GM12878 (cell line): ENCODE measurements at regions not wholly inside any gene's neighbourhood (a gene's known extent, or its start where the extent isn't known, plus 50 kb on each side); places are given as distances from the start of the nearest gene placed in this dataset.

Experiments
- ATAC-seq: fragments of 200-7000 bp; cut with Tn5 transposase; 3 replicates; pipeline ENCODE4 v1.9.1; 2020; ENCODE audit warnings: mild to moderate bottlenecking, moderate library complexity
- BruUV-seq: library from RNA; stranded (reverse); fragments of 400-500 nt; replicated peaks from 2 replicates; lab custom pipeline; 2021; lab: Mats Ljungman, UMichigan
- CTCF ChIA-PET: fragments of 300-600 bp; sonication (Branson Sonifier 250); formaldehyde crosslinking; extraction: SDS; loops from one replicate; lab custom pipeline; 2021; ENCODE audit warnings: inconsistent platforms; lab: Yijun Ruan, JAX
- POLR2A ChIA-PET: fragments of 350-600 bp; formaldehyde crosslinking; extraction: SDS; loops from one replicate; lab custom pipeline; 2021; ENCODE audit warnings: inconsistent platforms; lab: Charles Lee
- RAD21 ChIA-PET: fragments of 300-600 bp; sonication (Branson Sonifier 250); formaldehyde crosslinking; loops from one replicate; lab custom pipeline; 2023; ENCODE audit warnings: antibody characterized with exemption; ENCODE audit not compliant: unreplicated experiment; lab: Charles Lee
- SMC1A ChIA-PET: fragments of 300-600 bp; sonication (Branson Sonifier 250); formaldehyde crosslinking; loops from one replicate; lab custom pipeline; 2023; ENCODE audit not compliant: unreplicated experiment, uncharacterized antibody; lab: Charles Lee
- DNase-seq: peaks from one replicate; pipeline ENCODE4 v3.0.0-alpha.2; 2011; ENCODE audit warnings: low read depth, low spot score
- FAIRE-seq: peaks from 3 replicates; lab custom pipeline; 2011; peaks lifted over from hg19 to GRCh38; lab: Jason Lieb, UNC
- H2AFZ ChIP-seq: 2 replicates; pipeline ENCODE4 v1.6.0; 2011; ENCODE audit warnings: low read depth, low read length, control low read depth; ENCODE audit not compliant: control insufficient read depth
- H3K27ac ChIP-seq: 2 replicates; pipeline ENCODE4 v1.5.1; 2011; ENCODE audit warnings: control low read depth; ENCODE audit not compliant: control insufficient read depth, insufficient read depth
- H3K27me3 ChIP-seq, 2 experiments: replicated peaks in 1 of 2; 2 replicates each; pipeline versions ENCODE4 v1.6.0 to v1.6.1; 2011; ENCODE audit warnings: low read length in 1 of 2; ENCODE audit not compliant: control insufficient read depth in 2 of 2, insufficient read depth in 2 of 2
- H3K36me3 ChIP-seq, 2 experiments: 2 replicates each; pipeline ENCODE4 v1.5.1; 2011; ENCODE audit warnings: low read length in 1 of 2; ENCODE audit not compliant: control insufficient read depth in 2 of 2, insufficient read depth in 2 of 2
- H3K4me1 ChIP-seq: 2 replicates; pipeline ENCODE4 v1.6.1; 2011; ENCODE audit warnings: mild to moderate bottlenecking, low read length, moderate library complexity, mixed read lengths; ENCODE audit not compliant: control insufficient read depth, insufficient read depth
- H3K4me2 ChIP-seq: 2 replicates; pipeline ENCODE4 v1.6.0; 2011; ENCODE audit warnings: control low read depth; ENCODE audit not compliant: control insufficient read depth, insufficient read depth
- H3K4me3 ChIP-seq: fragments of 200-600 bp; sonication (generic); 2 replicates; pipeline ENCODE4 v1.5.1; 2016
- H3K79me2 ChIP-seq: 2 replicates; pipeline ENCODE4 v1.6.0; 2011; ENCODE audit warnings: low read length; ENCODE audit not compliant: control insufficient read depth, insufficient read depth
- H3K9ac ChIP-seq: 2 replicates; pipeline ENCODE4 v1.8.0; 2011; ENCODE audit warnings: low read length, control low read depth, mixed read lengths; ENCODE audit not compliant: control insufficient read depth, insufficient read depth
- H3K9me3 ChIP-seq: replicated peaks from 3 replicates; pipeline ENCODE4 v1.5.1; 2011; ENCODE audit warnings: mild to moderate bottlenecking, low read length; ENCODE audit not compliant: control insufficient read depth, insufficient read depth
- H4K20me1 ChIP-seq: 2 replicates; pipeline ENCODE4 v1.6.0; 2011; ENCODE audit not compliant: control insufficient read depth, insufficient read depth
- ATF7 ChIP-seq: fragments of 450-650 bp; IDR thresholded peaks from 2 replicates; pipeline ENCODE4 v1.6.1; 2016; ENCODE audit warnings: low read depth, mild to moderate bottlenecking
- ELK1 ChIP-seq: IDR thresholded peaks from 2 replicates; pipeline ENCODE4 v1.6.1; 2012; ENCODE audit warnings: low read depth, low read length, improper control_type of control experiment
- ZNF24 ChIP-seq: fragments of 450-650 bp; IDR thresholded peaks from 2 replicates; pipeline ENCODE4 v1.6.1; 2017; ENCODE audit warnings: antibody characterized with exemption, mild to moderate bottlenecking
- WGBS: methylation state at CpG from one replicate; pipeline ENCODE4 v1.1.6; 2016; ENCODE audit warnings: low lambda C conversion rate; ENCODE audit not compliant: insufficient replicate concordance, insufficient coverage; ENCODE audit errors: missing lambda C conversion rate; 5-methylcytosine and 5-hydroxymethylcytosine counted together
- in situ Hi-C: fragments of 300-500 bp; cut with MboI; formaldehyde crosslinking; loops from 9 replicates; pipeline ENCODE4 v1.14.3; 2018; ENCODE audit warnings: mixed read lengths
- intact Hi-C: fragments of 100-400 bp; cut with micrococcal nuclease; formaldehyde crosslinking; loops from one replicate; pipeline ENCODE4 v1.14.2; 2022; ENCODE audit not compliant: unreplicated experiment
- TF ChIP-seq, protein P1 (sequence below): fragments of 450-650 bp; IDR thresholded peaks from 2 replicates; pipeline ENCODE4 v1.6.1; 2016; ENCODE audit warnings: mild to moderate bottlenecking, moderate library complexity, borderline replicate concordance

DNA sequence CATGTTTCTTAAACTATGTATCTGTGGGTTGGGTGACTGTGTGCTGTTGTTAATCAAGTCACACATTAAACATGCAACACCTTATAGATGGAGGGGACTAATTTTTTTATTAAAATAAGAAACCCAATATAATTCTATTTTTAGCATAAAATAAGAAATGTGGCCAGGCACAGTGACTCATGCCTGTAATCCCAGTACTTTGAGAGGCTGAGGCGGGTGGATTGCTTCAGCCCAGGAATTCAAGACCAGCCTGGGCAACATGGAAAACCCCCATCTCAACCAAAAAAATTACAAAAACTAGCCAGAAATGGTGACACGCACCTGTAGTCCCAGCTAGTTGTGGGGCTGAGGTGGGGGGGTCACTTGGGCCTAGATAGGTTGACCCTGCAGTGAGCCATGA is 1021.0 kb downstream of the EPHA3 start:
- Histone ChIP-seq H3K27me3 (no peaks in the 10 kb centered on the region), H3K9ac (no peak overlapping the region), H3K79me2 (no peaks in the 10 kb centered on the region), H3K4me1 (no peaks in the 10 kb centered on the region), H2AFZ (no peak overlapping the region), H3K9me3 (no peaks in the 10 kb centered on the region), H3K36me3 (no peaks in the 10 kb centered on the region), H4K20me1 (no peaks in the 10 kb centered on the region), H3K4me3 (no peak overlapping the region), H3K27ac (no peak overlapping the region), H3K4me2 (no peak overlapping the region)
- ChIA-PET RAD21 (no interaction called here), CTCF (interaction anchor here (1.7 kb wide), 1 partner anchor 10 kb away, joined by 4 read pairs; no protein-coding TSS in a partner anchor), SMC1A (interaction anchor here (1.3 to 1.5 kb wide), 2 partner anchors 11 to 31 kb away, joined by 3 to 5 read pairs; no protein-coding TSS in a partner anchor), POLR2A (no interaction called here)
- BruUV-seq, result no TSS peak
- intact Hi-C loops, result no loop called here
- in situ Hi-C loops, result no loop called here
- 23% methylated on average over 2 of the region's 2 CpGs for WGBS
- ATAC-seq, result no peak
- FAIRE-seq, result no peak
- DNase-seq, result no peak
- TF ChIP-seq ZNF24, result no peak

DNA sequence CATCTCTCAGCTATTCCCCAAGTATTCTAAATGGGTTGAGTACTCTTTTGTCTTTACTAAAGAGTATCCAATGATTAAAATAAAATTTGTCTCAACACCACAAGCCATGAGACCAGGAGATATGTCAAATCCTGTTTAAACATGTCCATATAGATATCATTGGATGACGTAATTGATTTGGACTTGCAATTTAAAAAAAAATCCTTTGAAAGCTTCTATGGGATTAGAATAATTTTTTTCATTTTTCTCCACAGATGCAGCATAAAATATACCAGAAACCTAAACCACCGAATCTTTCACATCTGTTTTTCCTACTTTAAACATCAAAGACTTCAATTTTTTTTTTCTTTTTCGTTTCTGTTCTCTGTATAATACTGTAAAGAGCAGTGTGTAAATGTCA is 1022.3 kb downstream of the EPHA3 start:
- Histone ChIP-seq H4K20me1 (no peaks in the 10 kb centered on the region), H3K9me3 (no peaks in the 10 kb centered on the region), H3K27me3 (no peaks in the 10 kb centered on the region), H3K9ac (no peak overlapping the region), H2AFZ (no peak overlapping the region), H3K4me3 (no peak overlapping the region), H3K4me1 (no peaks in the 10 kb centered on the region), H3K27ac (no peak overlapping the region), H3K79me2 (no peaks in the 10 kb centered on the region), H3K36me3 (no peaks in the 10 kb centered on the region), H3K4me2 (no peak overlapping the region)
- ChIA-PET SMC1A (interaction anchor here (0.6 to 1.5 kb wide), 4 partner anchors 10 to 955 kb away, joined by 3 to 5 read pairs (median 3); no protein-coding TSS in a partner anchor), CTCF (interaction anchor here (1.0 to 1.7 kb wide), 4 partner anchors 9 to 53 kb away, joined by 3 to 4 read pairs (median 3); no protein-coding TSS in a partner anchor), POLR2A (no interaction called here), RAD21 (no interaction called here)
- ATAC-seq (no peak), FAIRE-seq (no peak), DNase-seq (no peak)
- intact Hi-C loops, result no loop called here
- TF ChIP-seq, protein P1, sequence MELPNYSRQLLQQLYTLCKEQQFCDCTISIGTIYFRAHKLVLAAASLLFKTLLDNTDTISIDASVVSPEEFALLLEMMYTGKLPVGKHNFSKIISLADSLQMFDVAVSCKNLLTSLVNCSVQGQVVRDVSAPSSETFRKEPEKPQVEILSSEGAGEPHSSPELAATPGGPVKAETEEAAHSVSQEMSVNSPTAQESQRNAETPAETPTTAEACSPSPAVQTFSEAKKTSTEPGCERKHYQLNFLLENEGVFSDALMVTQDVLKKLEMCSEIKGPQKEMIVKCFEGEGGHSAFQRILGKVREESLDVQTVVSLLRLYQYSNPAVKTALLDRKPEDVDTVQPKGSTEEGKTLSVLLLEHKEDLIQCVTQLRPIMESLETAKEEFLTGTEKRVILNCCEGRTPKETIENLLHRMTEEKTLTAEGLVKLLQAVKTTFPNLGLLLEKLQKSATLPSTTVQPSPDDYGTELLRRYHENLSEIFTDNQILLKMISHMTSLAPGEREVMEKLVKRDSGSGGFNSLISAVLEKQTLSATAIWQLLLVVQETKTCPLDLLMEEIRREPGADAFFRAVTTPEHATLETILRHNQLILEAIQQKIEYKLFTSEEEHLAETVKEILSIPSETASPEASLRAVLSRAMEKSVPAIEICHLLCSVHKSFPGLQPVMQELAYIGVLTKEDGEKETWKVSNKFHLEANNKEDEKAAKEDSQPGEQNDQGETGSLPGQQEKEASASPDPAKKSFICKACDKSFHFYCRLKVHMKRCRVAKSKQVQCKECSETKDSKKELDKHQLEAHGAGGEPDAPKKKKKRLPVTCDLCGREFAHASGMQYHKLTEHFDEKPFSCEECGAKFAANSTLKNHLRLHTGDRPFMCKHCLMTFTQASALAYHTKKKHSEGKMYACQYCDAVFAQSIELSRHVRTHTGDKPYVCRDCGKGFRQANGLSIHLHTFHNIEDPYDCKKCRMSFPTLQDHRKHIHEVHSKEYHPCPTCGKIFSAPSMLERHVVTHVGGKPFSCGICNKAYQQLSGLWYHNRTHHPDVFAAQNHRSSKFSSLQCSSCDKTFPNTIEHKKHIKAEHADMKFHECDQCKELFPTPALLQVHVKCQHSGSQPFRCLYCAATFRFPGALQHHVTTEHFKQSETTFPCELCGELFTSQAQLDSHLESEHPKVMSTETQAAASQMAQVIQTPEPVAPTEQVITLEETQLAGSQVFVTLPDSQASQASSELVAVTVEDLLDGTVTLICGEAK, result no peak
- TF ChIP-seq ATF7 (peak; percentile 85), ELK1 (no peak)
- in situ Hi-C loops, result no loop called here
- WGBS, result 3% methylated on average over 3 of the region's 3 CpGs
- no TSS peak for BruUV-seq
